K562 (cell line): ENCODE measurements at regions not wholly inside any gene's neighbourhood (a gene's known extent, or its start where the extent isn't known, plus 50 kb on each side); places are given as distances from the start of the nearest gene placed in this dataset.

Source experiments
- CHD2 ChIP-seq: IDR thresholded peaks from 2 replicates; pipeline ENCODE4 v1.6.1; 2011; ENCODE audit warnings: low read depth, low read length
- CTCF ChIP-seq, 3 experiments: IDR thresholded peaks in 2 of 3; conservative IDR thresholded peaks in 1 of 3; 2 replicates each; pipeline ENCODE4 v1.5.1; 2011 to 2012; ENCODE audit warnings: low read length in 3 of 3, mild to moderate bottlenecking in 3 of 3, control low read depth in 2 of 3, improper control_type of control experiment in 1 of 3, inconsistent platforms in 1 of 3, low read depth in 1 of 3, mixed read lengths in 1 of 3, moderate library complexity in 1 of 3; ENCODE audit not compliant: insufficient read depth in 2 of 3
- GABPB1 ChIP-seq: sonication (generic); formaldehyde crosslinking; IDR thresholded peaks from 2 replicates; pipeline ENCODE4 v1.8.0; 2022; ENCODE audit warnings: mild to moderate bottlenecking, missing genetic modification reagents
- TF ChIP-seq, protein P1 (sequence below), 2 experiments: fragments of 450-650 bp in 1 of 2; IDR thresholded peaks; 2 replicates each; pipeline ENCODE4 v1.6.1; 2011 to 2017; ENCODE audit warnings: low read depth in 2 of 2, antibody characterized with exemption in 1 of 2, borderline replicate concordance in 1 of 2, low read length in 1 of 2, mild to moderate bottlenecking in 1 of 2, mixed read lengths in 1 of 2; ENCODE audit not compliant: control insufficient read depth in 1 of 2

- TF ChIP-seq CTCF (IDR thresholded peaks at IDR 0.05 in 2 of 3, conservative IDR thresholded peaks at IDR 0.05 in 1 of 3; ENCODE audit: insufficient read depth in 2 of 3, low read depth in 1 of 3, low read length in 3 of 3) (no peak), CHD2 (no peak), GABPB1 (CRISPR knock-in tag) (no peak)
- TF ChIP-seq, protein P1, sequence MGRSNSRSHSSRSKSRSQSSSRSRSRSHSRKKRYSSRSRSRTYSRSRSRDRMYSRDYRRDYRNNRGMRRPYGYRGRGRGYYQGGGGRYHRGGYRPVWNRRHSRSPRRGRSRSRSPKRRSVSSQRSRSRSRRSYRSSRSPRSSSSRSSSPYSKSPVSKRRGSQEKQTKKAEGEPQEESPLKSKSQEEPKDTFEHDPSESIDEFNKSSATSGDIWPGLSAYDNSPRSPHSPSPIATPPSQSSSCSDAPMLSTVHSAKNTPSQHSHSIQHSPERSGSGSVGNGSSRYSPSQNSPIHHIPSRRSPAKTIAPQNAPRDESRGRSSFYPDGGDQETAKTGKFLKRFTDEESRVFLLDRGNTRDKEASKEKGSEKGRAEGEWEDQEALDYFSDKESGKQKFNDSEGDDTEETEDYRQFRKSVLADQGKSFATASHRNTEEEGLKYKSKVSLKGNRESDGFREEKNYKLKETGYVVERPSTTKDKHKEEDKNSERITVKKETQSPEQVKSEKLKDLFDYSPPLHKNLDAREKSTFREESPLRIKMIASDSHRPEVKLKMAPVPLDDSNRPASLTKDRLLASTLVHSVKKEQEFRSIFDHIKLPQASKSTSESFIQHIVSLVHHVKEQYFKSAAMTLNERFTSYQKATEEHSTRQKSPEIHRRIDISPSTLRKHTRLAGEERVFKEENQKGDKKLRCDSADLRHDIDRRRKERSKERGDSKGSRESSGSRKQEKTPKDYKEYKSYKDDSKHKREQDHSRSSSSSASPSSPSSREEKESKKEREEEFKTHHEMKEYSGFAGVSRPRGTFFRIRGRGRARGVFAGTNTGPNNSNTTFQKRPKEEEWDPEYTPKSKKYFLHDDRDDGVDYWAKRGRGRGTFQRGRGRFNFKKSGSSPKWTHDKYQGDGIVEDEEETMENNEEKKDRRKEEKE (IDR thresholded peaks at IDR 0.05; ENCODE audit: borderline replicate concordance in 1 of 2, control insufficient read depth in 1 of 2, low read depth in 2 of 2, low read length in 1 of 2): no peak
Observed at GRCh38 chr3:145604851-145605250, 556.1 kb downstream of the PLOD2 start.
